Lung (tissue), 11 donors: ENCODE measurements at regions not wholly inside any gene's neighbourhood (a gene's known extent, or its start where the extent isn't known, plus 50 kb on each side); places are given as distances from the start of the nearest gene placed in this dataset.

Source experiments
- ATAC-seq: fragments of 200-7000 bp; cut with Tn5 transposase; one replicate; pipeline ENCODE4 v1.9.1; 2020; ENCODE audit warnings: moderate number of reproducible peaks; ENCODE audit not compliant: insufficient read depth, low FRiP score
- DNase-seq, 3 donors: peaks; one replicate each; pipeline ENCODE4 v3.0.0-alpha.2; 2013 to 2017
- H3K27ac ChIP-seq, 2 donors: one replicate each; pipeline ENCODE4 v1.5.1; 2013; ENCODE audit warnings: mild to moderate bottlenecking in 2 of 2, moderate library complexity in 2 of 2, control low read depth in 1 of 2, inconsistent platforms in 1 of 2, low read depth in 1 of 2, low read length in 1 of 2
- H3K27me3 ChIP-seq, 3 donors: one replicate each; pipeline ENCODE4 v1.5.1; 2013; ENCODE audit warnings: low read length in 2 of 3; ENCODE audit not compliant: control insufficient read depth in 3 of 3, insufficient read depth in 3 of 3
- H3K36me3 ChIP-seq, 4 donors: one replicate each; pipeline ENCODE4 v1.5.1; 2013; ENCODE audit warnings: low read length in 4 of 4, mild to moderate bottlenecking in 1 of 4, moderate library complexity in 1 of 4; ENCODE audit not compliant: control insufficient read depth in 4 of 4, insufficient read depth in 4 of 4
- H3K4me1 ChIP-seq, 5 donors: one replicate each; pipeline ENCODE4 v1.5.1; 2013; ENCODE audit warnings: low read length in 5 of 5, mild to moderate bottlenecking in 2 of 5, moderate library complexity in 1 of 5; ENCODE audit not compliant: control insufficient read depth in 5 of 5, insufficient read depth in 5 of 5
- H3K4me3 ChIP-seq: one replicate; pipeline ENCODE4 v1.5.1; 2013; ENCODE audit warnings: mild to moderate bottlenecking, control low read depth, moderate library complexity
- H3K9ac ChIP-seq, 2 donors: one replicate each; pipeline ENCODE4 v1.5.1; 2013; ENCODE audit warnings: low read length in 2 of 2, control low read depth in 1 of 2; ENCODE audit not compliant: insufficient read depth in 1 of 2
- H3K9me3 ChIP-seq, 4 donors: one replicate each; pipeline ENCODE4 v1.5.1; 2013; ENCODE audit warnings: low read length in 3 of 4, mild to moderate bottlenecking in 1 of 4, moderate library complexity in 1 of 4; ENCODE audit not compliant: control insufficient read depth in 4 of 4, insufficient read depth in 3 of 4
- WGBS, 2 donors: extraction: QIAGEN DNeasy Blood & Tissue Kit; methylation state at CpG; one replicate each; pipeline ENCODE4 v1.1.7; 2013; 5-methylcytosine and 5-hydroxymethylcytosine counted together
- TF ChIP-seq, protein P1 (sequence below): IDR thresholded peaks from 2 replicates; pipeline ENCODE4 v1.5.1; 2012; ENCODE audit warnings: mild to moderate bottlenecking; ENCODE audit errors: control extremely low read depth, extremely low read depth
- donor health status: control.
- donor health status: control.
- donor health status: Bipolar disorder and iron deficiency.
- donor health status: healthy.
- donor health status: DM: yes; HTN: yes; CAD: no.

- 93 to 95% methylated on average over 18 of the region's 18 CpGs for WGBS, 2 donors
- DNase-seq, result no peak
These were observed 237.6 kb upstream of the AFDN start for GRCh38 chr6:167588920-167589614.

GRCh38 chr6:167589615-167589940, 237.1 kb upstream of the AFDN start:
- Histone ChIP-seq H3K9ac (no peak overlapping the region), H3K27ac (no peak overlapping the region), H3K4me1 (no peaks in the 10 kb centered on the region), H3K9me3 (peaks cover 0 to 2% (median 0%) of the 10 kb centered on the region in 4 donors), H3K27me3 (no peaks in the 10 kb centered on the region), H3K36me3 (no peaks in the 10 kb centered on the region), H3K4me3 (no peak overlapping the region)
- ATAC-seq (no peak), DNase-seq (no peak)
- TF ChIP-seq, protein P1, sequence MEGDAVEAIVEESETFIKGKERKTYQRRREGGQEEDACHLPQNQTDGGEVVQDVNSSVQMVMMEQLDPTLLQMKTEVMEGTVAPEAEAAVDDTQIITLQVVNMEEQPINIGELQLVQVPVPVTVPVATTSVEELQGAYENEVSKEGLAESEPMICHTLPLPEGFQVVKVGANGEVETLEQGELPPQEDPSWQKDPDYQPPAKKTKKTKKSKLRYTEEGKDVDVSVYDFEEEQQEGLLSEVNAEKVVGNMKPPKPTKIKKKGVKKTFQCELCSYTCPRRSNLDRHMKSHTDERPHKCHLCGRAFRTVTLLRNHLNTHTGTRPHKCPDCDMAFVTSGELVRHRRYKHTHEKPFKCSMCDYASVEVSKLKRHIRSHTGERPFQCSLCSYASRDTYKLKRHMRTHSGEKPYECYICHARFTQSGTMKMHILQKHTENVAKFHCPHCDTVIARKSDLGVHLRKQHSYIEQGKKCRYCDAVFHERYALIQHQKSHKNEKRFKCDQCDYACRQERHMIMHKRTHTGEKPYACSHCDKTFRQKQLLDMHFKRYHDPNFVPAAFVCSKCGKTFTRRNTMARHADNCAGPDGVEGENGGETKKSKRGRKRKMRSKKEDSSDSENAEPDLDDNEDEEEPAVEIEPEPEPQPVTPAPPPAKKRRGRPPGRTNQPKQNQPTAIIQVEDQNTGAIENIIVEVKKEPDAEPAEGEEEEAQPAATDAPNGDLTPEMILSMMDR, result no peak
- 75 to 76% methylated on average over 10 of the region's 10 CpGs for WGBS, 2 donors

More at GRCh38 chr6:167588920-167589614, 237.6 kb upstream of the AFDN start:
- ATAC-seq, result no peak
- TF ChIP-seq, protein P1, result no peak
- Histone ChIP-seq H3K4me1 (no peaks in the 10 kb centered on the region), H3K4me3 (no peak overlapping the region), H3K9ac (no peak overlapping the region), H3K27me3 (no peaks in the 10 kb centered on the region), H3K9me3 (peaks cover 0 to 2% (median 0%) of the 10 kb centered on the region in 4 donors), H3K27ac (no peak overlapping the region), H3K36me3 (no peaks in the 10 kb centered on the region)

DNA sequence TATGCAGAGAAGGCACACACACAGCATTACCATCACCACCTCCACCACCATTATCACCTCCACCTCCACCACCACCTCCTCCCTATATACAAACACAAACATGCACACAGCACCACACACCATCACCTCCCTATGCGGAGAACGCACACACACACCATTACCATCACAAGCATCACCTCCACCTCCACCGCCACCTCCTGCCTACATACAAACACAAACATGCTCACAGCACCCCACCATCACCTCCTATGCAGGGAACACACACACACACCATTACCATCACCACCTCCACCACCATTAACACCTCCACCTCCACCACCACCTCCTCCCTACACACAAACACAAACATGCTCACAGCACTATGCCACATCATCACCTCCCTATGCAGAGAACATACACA, 236.5 kb upstream of the AFDN start:
- ATAC-seq, result no peak
- Histone ChIP-seq H3K4me3 (no peak overlapping the region), H3K27ac (no peak overlapping the region), H3K27me3 (no peaks in the 10 kb centered on the region), H3K36me3 (no peaks in the 10 kb centered on the region), H3K4me1 (no peaks in the 10 kb centered on the region), H3K9me3 (peaks cover 0 to under 1% (median 0%) of the 10 kb centered on the region in 4 donors), H3K9ac (no peak overlapping the region)
- 98 to 100% methylated on average over 3 of the region's 3 CpGs for WGBS, 2 donors
- no peak for DNase-seq
- TF ChIP-seq, protein P1, result no peak
